ENCODE measurements at regions not wholly inside any gene's neighbourhood (a gene's known extent, or its start where the extent isn't known, plus 50 kb on each side); places are given as distances from the start of the nearest gene placed in this dataset.
A peak's percentile ranks its signal among the peaks of the same experiment; 100 is the strongest.

DNA sequence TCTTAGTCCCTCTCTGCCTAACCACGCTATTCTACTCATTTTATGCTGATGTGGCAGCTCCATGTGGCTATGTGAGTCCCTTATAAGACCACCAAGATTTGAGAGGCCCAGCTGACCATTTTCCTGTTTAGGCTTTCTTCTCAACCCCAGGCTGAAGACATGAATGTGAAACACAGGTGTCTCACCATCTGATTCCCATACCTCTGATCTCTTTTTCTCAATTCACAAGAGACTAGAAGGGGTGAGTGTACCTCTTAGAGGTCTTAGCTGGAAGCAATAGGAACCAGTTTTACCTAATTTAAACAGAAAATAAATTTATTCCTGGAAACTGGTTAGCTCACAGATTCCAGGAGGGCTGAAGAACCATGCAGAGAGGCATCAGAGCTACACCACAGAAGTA, 276.5 kb upstream of the FMR1 start:
- Mint-ChIP-seq H3K9me3 (no peaks in the 10 kb centered on the region), H3K27ac (no peak overlapping the region), H3K4me3 (no peak overlapping the region), H3K4me1 (no peaks in the 10 kb centered on the region), H3K27me3 (no peaks in the 10 kb centered on the region), H3K36me3 (no peaks in the 10 kb centered on the region)
- DNase-seq, result no peak

DNA sequence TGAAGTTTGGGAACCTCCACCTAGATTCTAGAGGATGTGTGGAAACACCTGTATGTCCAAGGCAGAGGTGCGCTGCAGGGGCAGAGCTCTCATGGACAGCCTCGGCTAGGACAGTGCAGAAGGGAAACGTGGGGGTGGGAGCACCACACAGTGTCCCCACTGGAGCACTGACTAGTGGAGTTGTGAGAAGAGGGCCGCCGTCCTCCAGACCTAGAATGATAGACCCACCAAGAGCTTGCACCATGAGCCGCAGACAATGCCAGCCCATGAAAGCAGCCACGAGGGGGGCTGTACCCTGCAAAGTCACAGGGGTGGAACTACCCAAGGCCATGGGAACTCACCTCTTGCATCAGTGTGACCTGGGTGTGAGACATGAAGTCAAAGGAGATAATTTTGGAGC, 274.5 kb upstream of the FMR1 start:
- no peaks in the 10 kb centered on the region for H3K36me3 Mint-ChIP-seq

DNA sequence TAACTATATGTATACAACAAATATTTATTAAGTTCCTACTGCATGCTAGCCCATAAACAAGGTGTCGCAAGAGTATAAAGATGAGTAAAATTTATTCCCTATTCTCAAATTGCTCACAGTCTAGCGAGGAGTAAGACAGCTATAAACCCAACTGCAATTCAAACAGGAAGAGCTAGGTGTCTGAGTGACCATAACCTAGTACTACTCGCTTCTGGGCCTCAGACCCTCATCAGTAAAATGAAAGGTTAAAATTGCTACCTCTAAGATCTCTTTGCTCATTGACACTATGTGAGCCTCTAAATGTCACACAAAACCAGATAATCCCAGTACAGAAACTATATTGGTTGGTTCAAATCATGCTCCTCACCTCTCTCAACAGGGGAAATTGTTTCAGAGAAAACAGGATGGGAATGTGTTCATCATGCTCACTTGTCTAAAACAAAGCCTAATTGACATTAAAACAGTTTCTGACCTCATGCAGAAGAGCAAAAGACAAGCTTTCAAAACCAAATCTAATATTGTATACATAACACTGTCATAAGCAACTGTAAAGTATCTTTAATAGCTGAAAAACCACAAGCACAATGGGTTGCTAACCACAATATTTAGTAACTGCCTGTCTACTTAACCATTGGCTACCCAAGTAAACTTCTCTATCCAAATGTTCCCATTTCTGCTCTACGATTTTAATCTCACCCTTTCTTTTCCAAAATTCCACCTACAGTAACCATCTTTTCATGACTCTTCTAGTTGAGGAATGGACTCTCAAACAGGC, 264.6 kb upstream of the FMR1 start:
- Mint-ChIP-seq H3K4me1 (no peaks in the 10 kb centered on the region), H3K4me3 (no peak overlapping the region), H3K27ac (no peak overlapping the region), H3K27me3 (no peaks in the 10 kb centered on the region), H3K9me3 (peaks cover 1% of the 10 kb centered on the region), H3K36me3 (no peaks in the 10 kb centered on the region)
- DNase-seq, result no peak

More for the DNA sequence above, 274.5 kb upstream of the FMR1 start:
- H3K4me1 Mint-ChIP-seq, result no peaks in the 10 kb centered on the region
- H3K27me3 Mint-ChIP-seq, result no peaks in the 10 kb centered on the region
- no peak overlapping the region for H3K27ac Mint-ChIP-seq
- H3K9me3 Mint-ChIP-seq, result no peaks in the 10 kb centered on the region
- H3K4me3 Mint-ChIP-seq, result no peak overlapping the region
- DNase-seq, result no peak

DNA sequence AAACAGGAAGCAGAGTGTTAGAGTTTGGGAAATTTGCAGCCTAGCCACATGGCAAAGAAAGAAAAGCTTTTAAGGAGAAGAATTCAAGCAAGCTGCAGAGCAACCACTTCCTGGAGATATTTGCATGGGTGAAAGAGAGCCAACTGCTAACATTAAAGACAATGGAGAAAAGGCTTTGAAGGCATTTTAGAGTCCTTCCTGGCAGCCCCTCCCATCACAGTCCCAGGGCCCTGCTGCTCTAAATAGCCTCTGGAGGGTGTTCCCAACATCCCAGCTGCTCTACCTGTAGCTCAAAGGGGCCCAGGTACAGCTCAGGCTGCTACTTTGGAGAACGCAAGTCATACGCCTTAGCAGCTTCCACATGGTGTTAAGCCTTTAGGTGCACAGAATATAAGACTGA, 235.9 kb upstream of the FMR1 start:
- no peak overlapping the region for H3K4me3 Mint-ChIP-seq
- DNase-seq, result no peak
- H3K4me1 Mint-ChIP-seq, result no peaks in the 10 kb centered on the region
- no peak overlapping the region for H3K27ac Mint-ChIP-seq
- no peaks in the 10 kb centered on the region for H3K9me3 Mint-ChIP-seq
- no peaks in the 10 kb centered on the region for H3K36me3 Mint-ChIP-seq
- H3K27me3 Mint-ChIP-seq, result no peaks in the 10 kb centered on the region

DNA sequence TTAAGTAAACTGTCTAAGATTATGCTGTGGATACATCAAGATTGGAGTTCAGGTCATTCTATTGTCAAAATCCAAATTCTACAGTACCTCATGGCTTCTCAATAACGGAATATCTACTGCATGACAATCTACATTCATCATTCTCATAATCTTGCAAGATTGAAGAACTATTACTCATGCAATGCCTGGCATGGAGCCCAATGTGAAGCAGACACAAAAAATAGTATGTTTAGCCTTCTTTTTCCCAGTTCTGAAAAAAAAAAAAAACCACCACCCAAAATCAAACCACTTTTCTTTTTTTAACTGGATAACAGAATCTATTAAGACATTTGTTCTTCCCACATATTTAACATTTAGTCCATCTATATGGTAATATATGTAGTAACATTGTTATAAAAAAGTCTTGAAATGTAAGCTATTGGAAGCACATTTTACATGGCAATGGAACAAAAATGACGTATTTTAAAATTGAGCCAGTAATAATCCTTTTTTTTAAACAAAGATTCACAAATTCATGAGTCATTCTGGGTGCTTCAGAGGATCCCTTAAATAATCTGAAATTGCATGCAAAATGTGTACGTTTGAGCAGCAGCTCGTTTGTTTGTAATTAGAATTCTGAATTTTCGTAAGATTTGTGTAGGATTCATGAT, 232.2 kb upstream of the FMR1 start:
- no peak for DNase-seq
- no peak overlapping the region for H3K4me3 Mint-ChIP-seq

DNA sequence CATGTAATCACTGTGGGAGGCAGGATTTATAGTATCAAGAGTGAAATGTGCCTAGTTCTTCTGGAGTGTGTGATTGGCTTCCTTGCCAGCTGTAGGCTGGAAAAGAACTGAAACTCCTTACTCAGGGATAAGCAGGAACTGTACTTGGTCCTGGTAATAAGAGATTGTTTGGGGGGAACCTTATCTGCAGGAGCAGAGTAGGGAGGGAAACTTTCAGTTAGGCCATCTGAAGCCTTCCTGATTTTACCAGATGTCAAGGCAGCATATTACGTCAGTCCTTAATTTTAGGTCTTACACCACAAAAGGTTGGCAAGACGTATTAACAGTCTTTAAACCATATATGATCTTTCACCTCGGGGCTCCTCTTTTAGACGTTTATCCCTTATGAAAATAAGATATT, 231.5 kb upstream of the FMR1 start:
- no peaks in the 10 kb centered on the region for H3K4me1 Mint-ChIP-seq
- H3K36me3 Mint-ChIP-seq, result no peaks in the 10 kb centered on the region

More for the DNA sequence above, 232.2 kb upstream of the FMR1 start:
- Mint-ChIP-seq H3K27ac (no peak overlapping the region), H3K36me3 (no peaks in the 10 kb centered on the region), H3K4me1 (no peaks in the 10 kb centered on the region), H3K9me3 (no peaks in the 10 kb centered on the region), H3K27me3 (no peaks in the 10 kb centered on the region)

DNA sequence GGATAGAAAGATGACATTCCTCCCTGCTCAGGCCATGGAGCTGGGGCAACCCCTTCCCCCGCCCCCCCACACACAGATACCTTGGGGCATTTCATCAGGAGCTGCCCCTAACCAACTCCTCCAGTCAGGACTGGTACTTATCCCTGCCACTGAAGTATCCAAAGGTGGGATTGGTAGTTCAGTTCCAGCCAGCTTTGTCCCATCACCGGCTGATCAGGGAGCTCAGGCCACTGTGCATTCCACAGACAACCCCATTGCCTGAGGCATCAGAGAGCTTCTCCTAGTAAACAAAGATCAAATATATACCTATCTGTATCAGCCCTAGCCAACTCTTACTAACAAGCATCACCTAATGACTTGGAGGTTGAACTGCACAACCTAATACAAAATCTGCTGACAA, 218.2 kb upstream of the FMR1 start:
- Mint-ChIP-seq H3K9me3 (no peaks in the 10 kb centered on the region), H3K36me3 (no peaks in the 10 kb centered on the region), H3K27me3 (no peaks in the 10 kb centered on the region), H3K27ac (no peak overlapping the region), H3K4me3 (no peak overlapping the region), H3K4me1 (no peaks in the 10 kb centered on the region)
- DNase-seq, result no peak

More for the DNA sequence above, 231.5 kb upstream of the FMR1 start:
- no peaks in the 10 kb centered on the region for H3K27me3 Mint-ChIP-seq
- no peak overlapping the region for H3K4me3 Mint-ChIP-seq
- DNase-seq, result no peak
- H3K27ac Mint-ChIP-seq, result no peak overlapping the region
- H3K9me3 Mint-ChIP-seq, result no peaks in the 10 kb centered on the region

DNA sequence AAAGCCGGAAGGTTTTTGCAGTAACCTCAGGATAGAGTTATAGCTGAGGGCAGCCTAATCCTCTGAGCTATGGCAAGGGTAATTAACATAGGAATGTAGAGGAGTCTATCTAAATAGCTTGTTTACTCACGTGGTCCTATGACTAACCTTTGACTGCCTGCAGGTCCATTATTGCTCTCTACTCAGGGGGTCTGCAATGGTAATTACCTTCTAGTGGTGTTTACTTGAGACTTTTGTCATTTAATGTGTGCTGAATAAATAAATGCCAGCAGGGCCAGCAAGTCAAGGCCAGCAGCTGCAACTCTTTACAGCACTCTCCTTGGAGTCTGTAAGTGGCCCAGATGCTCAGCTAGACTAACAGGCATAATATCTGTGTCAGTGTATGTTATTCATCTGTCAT, 212.7 kb upstream of the FMR1 start:
- no peak for DNase-seq
- no peaks in the 10 kb centered on the region for H3K4me1 Mint-ChIP-seq
- no peaks in the 10 kb centered on the region for H3K27me3 Mint-ChIP-seq
- H3K27ac Mint-ChIP-seq, result no peak overlapping the region
- H3K36me3 Mint-ChIP-seq, result no peaks in the 10 kb centered on the region
- no peak overlapping the region for H3K4me3 Mint-ChIP-seq
- H3K9me3 Mint-ChIP-seq, result no peaks in the 10 kb centered on the region

DNA sequence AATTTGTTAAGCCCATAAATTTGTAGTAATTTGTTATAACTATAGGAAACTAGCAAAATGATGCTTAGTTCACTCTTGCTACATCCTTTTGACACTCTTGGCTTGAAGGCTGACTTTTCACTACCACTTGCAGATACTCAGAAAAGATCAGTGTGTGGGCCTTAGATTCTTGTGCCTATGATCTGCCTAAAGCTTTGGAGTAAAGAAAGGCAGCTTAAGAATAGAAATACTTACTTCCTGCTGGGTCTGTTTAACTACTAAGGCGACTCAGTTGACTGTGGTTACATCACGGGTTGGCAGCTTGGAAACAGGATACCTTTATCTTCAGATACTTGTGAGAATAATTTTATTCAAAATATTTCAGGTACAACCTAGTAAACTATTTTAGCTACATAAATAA, 201.4 kb upstream of the FMR1 start:
- Mint-ChIP-seq H3K36me3 (no peaks in the 10 kb centered on the region), H3K27me3 (no peaks in the 10 kb centered on the region), H3K4me3 (no peak overlapping the region), H3K27ac (no peak overlapping the region), H3K9me3 (no peaks in the 10 kb centered on the region), H3K4me1 (no peaks in the 10 kb centered on the region)
- DNase-seq, result no peak

DNA sequence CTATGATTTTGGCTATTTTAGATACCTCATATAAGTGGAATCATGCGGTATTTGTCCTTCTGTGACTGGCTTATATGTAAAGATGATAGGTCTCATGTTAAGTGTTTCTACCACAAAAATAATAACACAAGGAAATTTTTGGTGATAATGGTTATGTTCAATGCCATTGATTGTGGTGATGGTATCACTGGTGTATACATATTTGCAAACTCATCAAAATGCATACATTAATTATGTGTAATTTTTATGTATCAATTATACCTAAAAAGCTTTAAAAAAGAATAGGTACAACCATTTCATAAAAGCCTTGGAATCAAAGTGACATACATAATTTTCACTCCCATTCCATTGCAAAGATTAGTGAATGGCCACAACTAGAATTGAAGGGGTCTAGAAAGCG, 178.3 kb upstream of the FMR1 start:
- H3K27ac Mint-ChIP-seq, result no peak overlapping the region
- no peaks in the 10 kb centered on the region for H3K36me3 Mint-ChIP-seq
- no peak for DNase-seq
- H3K4me3 Mint-ChIP-seq, result no peak overlapping the region
- H3K4me1 Mint-ChIP-seq, result peaks cover 7% of the 10 kb centered on the region
- no peaks in the 10 kb centered on the region for H3K9me3 Mint-ChIP-seq
- no peaks in the 10 kb centered on the region for H3K27me3 Mint-ChIP-seq

DNA sequence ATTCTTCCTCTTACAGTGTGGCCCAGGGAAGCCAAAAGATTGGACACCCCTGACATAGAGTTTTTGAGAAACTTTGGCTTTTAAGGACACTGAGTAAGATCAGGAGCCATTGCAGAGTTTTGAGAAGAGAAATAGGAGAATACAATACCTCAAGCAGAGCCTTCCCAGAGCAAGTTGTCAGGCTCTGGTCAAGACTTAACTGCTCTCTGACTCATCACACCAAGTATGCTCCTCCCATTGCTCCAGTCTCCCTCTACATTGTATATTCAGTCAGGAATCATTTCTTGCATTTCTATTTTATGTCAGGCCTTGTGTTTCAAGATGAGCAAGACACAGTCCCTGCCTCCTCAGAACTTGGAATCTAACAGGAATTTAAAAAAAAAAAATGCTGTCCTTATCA, 176.4 kb upstream of the FMR1 start:
- Mint-ChIP-seq H3K4me3 (no peak overlapping the region), H3K36me3 (no peaks in the 10 kb centered on the region), H3K27me3 (no peaks in the 10 kb centered on the region), H3K27ac (no peak overlapping the region), H3K9me3 (no peaks in the 10 kb centered on the region), H3K4me1 (peaks cover 9% of the 10 kb centered on the region)
- DNase-seq, result no peak

DNA sequence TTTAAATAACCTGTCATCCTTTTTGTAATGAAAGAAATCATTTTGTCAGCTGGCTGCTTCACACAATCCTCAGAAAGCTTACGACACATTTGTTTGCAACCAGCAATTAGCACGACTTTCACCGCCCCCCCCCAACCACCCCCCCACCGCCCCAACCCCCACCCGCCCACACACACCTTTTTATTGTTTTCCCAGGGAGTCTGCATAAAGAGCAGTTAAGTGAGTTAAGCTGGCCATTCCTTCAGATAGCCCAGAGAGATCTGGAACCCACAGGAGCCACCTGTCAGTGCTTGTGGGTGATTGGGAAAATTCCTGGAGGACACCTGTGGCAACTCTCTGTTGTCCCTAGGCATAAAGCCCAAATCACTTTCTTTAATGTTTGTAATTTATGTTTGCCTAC, 175.7 kb upstream of the FMR1 start:
- Mint-ChIP-seq H3K27ac (no peak overlapping the region), H3K27me3 (no peaks in the 10 kb centered on the region), H3K9me3 (no peaks in the 10 kb centered on the region), H3K36me3 (no peaks in the 10 kb centered on the region), H3K4me3 (no peak overlapping the region), H3K4me1 (peaks cover 12% of the 10 kb centered on the region)
- no peak for DNase-seq

DNA sequence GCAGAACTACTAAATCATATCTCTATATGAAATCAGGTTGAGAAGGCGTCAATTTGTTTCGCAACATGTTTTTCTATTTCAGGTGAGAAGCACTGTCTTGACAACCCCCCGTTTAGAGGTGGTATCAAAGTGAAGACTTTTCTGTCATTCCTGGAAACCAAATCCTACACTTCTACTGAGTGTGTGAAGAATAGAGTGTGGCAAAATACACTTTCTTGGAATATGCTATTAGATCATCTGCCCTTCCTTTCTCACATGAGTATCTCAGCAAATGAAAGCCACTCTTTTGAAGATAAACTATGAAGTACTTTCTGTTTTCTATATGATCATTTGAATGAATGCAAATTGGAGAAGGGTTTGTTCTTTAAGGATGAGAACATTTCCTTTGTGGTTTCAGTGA, 174.0 kb upstream of the FMR1 start:
- H3K4me3 Mint-ChIP-seq, result no peak overlapping the region
- no peaks in the 10 kb centered on the region for H3K36me3 Mint-ChIP-seq
- H3K27ac Mint-ChIP-seq, result peak overlapping the region; percentile 79
- DNase-seq, result no peak
- H3K4me1 Mint-ChIP-seq, result peaks cover 14% of the 10 kb centered on the region
- H3K27me3 Mint-ChIP-seq, result no peaks in the 10 kb centered on the region
- no peaks in the 10 kb centered on the region for H3K9me3 Mint-ChIP-seq

DNA sequence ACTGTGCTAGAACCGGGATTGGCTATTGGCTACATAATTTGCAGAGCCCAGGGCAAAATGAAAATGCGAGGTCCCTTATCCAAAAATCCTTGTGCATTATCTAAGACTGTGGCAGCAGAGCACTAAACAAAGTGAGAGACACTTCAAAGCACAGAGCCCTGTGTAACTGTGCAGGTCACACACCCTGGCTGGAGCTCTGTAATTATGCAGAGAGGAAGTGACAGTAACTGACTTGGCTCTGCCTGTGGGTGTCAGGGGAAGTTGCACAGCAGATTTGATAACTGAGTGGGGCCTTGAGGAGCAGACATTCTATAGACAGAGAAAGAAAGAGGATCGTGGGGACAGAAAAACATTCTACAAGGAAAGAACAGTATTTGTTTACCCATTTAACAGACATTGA, 173.5 kb upstream of the FMR1 start:
- Mint-ChIP-seq H3K9me3 (no peaks in the 10 kb centered on the region), H3K4me3 (no peak overlapping the region), H3K36me3 (no peaks in the 10 kb centered on the region), H3K27ac (peak overlapping the region; percentile 79), H3K27me3 (no peaks in the 10 kb centered on the region), H3K4me1 (peaks cover 14% of the 10 kb centered on the region)
- DNase-seq, result peak; percentile 12

DNA sequence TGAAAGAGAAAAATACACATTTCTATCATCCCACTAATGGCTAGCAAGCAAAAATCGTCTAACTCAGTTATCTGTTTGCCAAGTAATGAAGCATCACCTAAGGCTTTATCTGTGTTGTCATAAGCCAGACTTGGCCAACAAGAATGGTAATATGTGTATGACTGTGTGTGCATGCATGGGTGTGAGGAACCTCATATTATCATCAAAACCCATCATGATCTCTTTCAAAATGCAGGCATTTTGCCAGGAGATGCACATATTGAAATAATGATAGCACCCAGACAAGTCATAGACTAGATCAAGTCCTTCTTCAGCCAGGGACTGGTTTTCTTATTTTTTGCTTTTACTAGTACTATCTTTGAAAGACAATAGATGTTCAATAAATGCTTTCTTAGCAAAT, 172.5 kb upstream of the FMR1 start:
- Mint-ChIP-seq H3K4me1 (peaks cover 14% of the 10 kb centered on the region), H3K9me3 (no peaks in the 10 kb centered on the region), H3K27me3 (no peaks in the 10 kb centered on the region), H3K36me3 (no peaks in the 10 kb centered on the region), H3K27ac (no peak overlapping the region), H3K4me3 (no peak overlapping the region)
- no peak for DNase-seq

DNA sequence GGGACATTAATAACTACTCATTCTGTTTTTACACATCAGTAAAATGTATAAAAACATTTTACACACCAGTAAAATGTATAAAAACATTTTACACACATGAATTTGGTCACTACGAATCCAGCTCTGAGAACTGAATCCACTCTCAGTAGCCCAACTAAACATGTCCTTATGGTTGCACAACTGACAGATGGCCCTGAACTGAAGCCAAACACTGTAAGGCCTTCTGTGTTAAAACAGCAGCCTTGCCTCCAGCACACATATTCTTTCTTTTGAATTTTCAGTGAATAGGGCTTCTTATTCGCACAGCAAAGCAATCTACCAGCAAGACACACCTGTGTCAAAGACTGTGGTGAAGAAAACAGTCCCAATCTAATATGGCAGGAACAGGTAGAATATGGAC, 169.9 kb upstream of the FMR1 start:
- Mint-ChIP-seq H3K4me3 (no peak overlapping the region), H3K27ac (no peak overlapping the region), H3K9me3 (no peaks in the 10 kb centered on the region), H3K27me3 (no peaks in the 10 kb centered on the region), H3K4me1 (peaks cover 14% of the 10 kb centered on the region), H3K36me3 (no peaks in the 10 kb centered on the region)
- no peak for DNase-seq
